Glutamatergic neuron (in vitro differentiated cells): ENCODE measurements at regions not wholly inside any gene's neighbourhood (a gene's known extent, or its start where the extent isn't known, plus 50 kb on each side); places are given as distances from the start of the nearest gene placed in this dataset.

Experiments
- DNase-seq: peaks from one replicate; pipeline ENCODE4 v3.0.0; 2022
- H3K27ac Mint-ChIP-seq: one replicate; pipeline ENCODE4 v1.8.0; 2020; ENCODE audit warnings: mild to moderate bottlenecking, mixed read lengths, inconsistent platforms; ENCODE audit not compliant: unreplicated experiment
- H3K27me3 Mint-ChIP-seq: one replicate; pipeline ENCODE4 v1.8.0; 2020; ENCODE audit warnings: mild to moderate bottlenecking, moderate library complexity, mixed read lengths, inconsistent platforms; ENCODE audit not compliant: unreplicated experiment
- H3K36me3 Mint-ChIP-seq: one replicate; pipeline ENCODE4 v1.8.0; 2020; ENCODE audit warnings: mild to moderate bottlenecking, mixed read lengths, inconsistent platforms; ENCODE audit not compliant: unreplicated experiment
- H3K4me1 Mint-ChIP-seq: one replicate; pipeline ENCODE4 v1.8.0; 2020; ENCODE audit warnings: mild to moderate bottlenecking, low read depth, mixed read lengths, inconsistent platforms; ENCODE audit not compliant: unreplicated experiment
- H3K4me3 Mint-ChIP-seq: one replicate; pipeline ENCODE4 v1.8.0; 2020; ENCODE audit warnings: mild to moderate bottlenecking, mixed read lengths, inconsistent platforms; ENCODE audit not compliant: unreplicated experiment
- H3K9me3 Mint-ChIP-seq: one replicate; pipeline ENCODE4 v1.8.0; 2020; ENCODE audit warnings: mild to moderate bottlenecking, moderate library complexity, mixed read lengths, inconsistent platforms; ENCODE audit not compliant: unreplicated experiment
- TF ChIP-seq, protein P1 (sequence below): fragments of 200-600 bp; sonication (generic); IDR thresholded peaks from one replicate; pipeline ENCODE4 v1.5.0; 2021; ENCODE audit not compliant: partially characterized antibody, unreplicated experiment

DNA sequence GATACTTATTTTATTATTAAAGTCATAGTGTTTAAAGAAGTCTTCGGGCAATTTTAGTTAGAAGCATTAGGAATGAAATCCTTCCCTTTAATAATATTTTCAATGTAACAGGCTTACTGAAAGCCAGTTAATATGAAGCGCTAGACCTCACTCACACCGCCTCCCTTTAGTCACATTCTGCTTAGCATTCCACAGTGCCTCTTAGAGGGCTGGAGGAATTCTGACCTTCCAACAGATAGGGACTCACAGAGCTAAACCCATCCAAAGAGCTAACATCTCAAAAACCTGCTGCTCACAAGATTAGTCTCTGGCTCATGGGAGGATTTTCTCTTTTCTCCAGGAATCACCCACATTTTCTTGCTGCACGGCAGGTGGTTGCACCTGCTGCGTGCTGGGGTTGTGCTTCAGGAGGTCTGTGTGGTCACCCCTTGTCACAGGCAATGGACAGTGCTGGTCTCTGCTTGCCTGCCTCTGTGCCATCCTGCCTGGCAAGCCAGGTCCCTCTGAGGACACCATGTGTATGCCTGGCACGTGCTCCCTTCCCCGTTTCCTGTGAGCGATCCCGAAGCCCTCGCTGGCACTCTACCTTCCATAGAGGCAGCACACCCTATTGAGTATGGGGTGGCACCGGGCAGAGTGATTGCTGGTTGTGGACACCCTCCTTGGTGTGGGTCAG, 91.8 kb downstream of the KLF6 start:
- DNase-seq = no peak
- peaks cover 1% of the 10 kb centered on the region for H3K27me3 Mint-ChIP-seq
- no peaks in the 10 kb centered on the region for H3K36me3 Mint-ChIP-seq
- TF ChIP-seq, protein P1, sequence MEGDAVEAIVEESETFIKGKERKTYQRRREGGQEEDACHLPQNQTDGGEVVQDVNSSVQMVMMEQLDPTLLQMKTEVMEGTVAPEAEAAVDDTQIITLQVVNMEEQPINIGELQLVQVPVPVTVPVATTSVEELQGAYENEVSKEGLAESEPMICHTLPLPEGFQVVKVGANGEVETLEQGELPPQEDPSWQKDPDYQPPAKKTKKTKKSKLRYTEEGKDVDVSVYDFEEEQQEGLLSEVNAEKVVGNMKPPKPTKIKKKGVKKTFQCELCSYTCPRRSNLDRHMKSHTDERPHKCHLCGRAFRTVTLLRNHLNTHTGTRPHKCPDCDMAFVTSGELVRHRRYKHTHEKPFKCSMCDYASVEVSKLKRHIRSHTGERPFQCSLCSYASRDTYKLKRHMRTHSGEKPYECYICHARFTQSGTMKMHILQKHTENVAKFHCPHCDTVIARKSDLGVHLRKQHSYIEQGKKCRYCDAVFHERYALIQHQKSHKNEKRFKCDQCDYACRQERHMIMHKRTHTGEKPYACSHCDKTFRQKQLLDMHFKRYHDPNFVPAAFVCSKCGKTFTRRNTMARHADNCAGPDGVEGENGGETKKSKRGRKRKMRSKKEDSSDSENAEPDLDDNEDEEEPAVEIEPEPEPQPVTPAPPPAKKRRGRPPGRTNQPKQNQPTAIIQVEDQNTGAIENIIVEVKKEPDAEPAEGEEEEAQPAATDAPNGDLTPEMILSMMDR = no peak
- no peak overlapping the region for H3K27ac Mint-ChIP-seq
- no peak overlapping the region for H3K4me3 Mint-ChIP-seq
- H3K9me3 Mint-ChIP-seq = no peaks in the 10 kb centered on the region
- H3K4me1 Mint-ChIP-seq = no peaks in the 10 kb centered on the region

DNA sequence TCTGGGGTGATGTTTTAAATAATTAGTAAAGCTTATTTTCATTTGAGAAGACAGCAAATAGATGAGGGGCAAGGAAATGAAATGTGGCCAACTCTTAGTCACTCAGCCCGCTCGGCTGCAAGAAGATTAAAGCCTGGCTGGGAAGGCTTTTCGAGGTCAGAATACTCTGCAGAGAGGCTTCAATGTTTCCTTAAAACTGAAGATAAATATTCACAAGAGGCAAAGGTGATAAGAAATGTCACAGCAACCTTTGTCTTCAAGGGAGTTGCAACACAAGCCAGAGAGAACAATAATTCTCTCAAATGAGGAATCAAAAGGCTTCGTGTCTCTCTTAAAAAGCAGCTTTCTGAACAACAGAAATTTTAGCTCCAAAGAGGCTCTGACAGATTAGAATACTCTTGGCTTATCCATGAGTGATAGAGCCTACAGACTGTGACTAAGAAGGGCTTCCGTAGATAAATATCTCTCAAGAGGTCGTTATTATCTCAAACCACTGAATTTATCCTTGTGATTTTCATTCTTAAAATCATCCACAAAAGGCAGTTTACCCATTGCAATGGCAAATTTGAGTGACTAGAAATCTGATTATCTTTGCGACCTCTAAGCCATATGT, 92.5 kb downstream of the KLF6 start:
- Mint-ChIP-seq H3K27ac (no peak overlapping the region), H3K9me3 (no peaks in the 10 kb centered on the region), H3K27me3 (peaks cover 1% of the 10 kb centered on the region), H3K4me3 (no peak overlapping the region), H3K36me3 (no peaks in the 10 kb centered on the region), H3K4me1 (no peaks in the 10 kb centered on the region)
- TF ChIP-seq, protein P1 = no peak
- DNase-seq = no peak

DNA sequence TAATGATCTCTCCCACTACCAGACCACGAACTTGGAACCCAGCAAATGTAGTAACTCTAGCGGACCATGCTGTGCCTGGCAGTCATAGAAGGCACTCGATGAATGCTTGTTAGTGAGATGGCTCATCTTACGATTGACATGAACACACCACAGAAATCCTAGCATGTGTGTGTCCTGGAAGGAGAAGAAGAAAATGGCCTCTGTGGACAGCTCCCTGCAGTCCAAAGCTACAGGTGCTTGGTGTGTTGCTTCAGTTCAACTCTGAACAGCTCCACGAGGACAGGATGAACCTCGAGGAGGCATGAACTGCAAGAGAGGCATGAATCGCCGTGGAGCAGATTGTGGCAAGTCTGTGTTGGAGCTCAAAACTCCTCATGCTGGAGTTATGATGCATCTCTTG, 93.5 kb downstream of the KLF6 start:
- no peaks in the 10 kb centered on the region for H3K4me1 Mint-ChIP-seq
- H3K9me3 Mint-ChIP-seq = no peaks in the 10 kb centered on the region
- no peaks in the 10 kb centered on the region for H3K36me3 Mint-ChIP-seq
- TF ChIP-seq, protein P1 = no peak
- no peak for DNase-seq
- no peaks in the 10 kb centered on the region for H3K27me3 Mint-ChIP-seq
- no peak overlapping the region for H3K27ac Mint-ChIP-seq
- H3K4me3 Mint-ChIP-seq = no peak overlapping the region

DNA sequence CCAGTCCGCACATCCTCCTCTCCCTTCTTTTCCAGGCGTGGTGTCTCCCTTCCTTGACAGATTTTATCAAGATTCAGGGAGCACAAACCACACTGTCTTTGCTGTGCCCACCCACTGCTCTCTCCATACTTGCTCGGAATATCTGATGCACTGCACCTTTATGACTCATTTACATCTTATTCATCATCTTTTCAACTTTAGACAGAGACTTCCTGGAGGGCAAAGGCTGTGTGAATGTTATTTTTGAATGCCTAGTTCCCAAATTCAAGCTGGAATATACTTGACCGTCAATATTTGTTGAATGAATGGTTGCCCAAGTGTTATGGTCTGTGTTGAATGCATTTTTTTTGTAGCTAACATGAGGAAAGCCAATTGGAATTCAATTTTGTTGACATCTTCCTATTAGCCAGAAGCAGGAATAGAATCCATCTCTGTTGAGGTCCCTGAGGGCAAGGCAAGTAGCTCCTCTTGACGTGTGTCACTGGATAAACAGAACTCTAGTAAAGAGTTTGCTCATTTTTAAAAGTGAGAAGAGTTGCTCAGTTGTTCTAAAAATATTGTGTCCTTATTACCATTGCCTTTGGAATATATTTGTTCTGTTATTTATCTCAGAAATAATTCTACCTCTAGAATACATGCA, 95.0 kb downstream of the KLF6 start:
- H3K27ac Mint-ChIP-seq = no peak overlapping the region
- H3K4me3 Mint-ChIP-seq = no peak overlapping the region
- H3K36me3 Mint-ChIP-seq = no peaks in the 10 kb centered on the region
- no peaks in the 10 kb centered on the region for H3K9me3 Mint-ChIP-seq
- no peak for DNase-seq
- H3K27me3 Mint-ChIP-seq = no peaks in the 10 kb centered on the region
- no peaks in the 10 kb centered on the region for H3K4me1 Mint-ChIP-seq
- TF ChIP-seq, protein P1 = no peak

DNA sequence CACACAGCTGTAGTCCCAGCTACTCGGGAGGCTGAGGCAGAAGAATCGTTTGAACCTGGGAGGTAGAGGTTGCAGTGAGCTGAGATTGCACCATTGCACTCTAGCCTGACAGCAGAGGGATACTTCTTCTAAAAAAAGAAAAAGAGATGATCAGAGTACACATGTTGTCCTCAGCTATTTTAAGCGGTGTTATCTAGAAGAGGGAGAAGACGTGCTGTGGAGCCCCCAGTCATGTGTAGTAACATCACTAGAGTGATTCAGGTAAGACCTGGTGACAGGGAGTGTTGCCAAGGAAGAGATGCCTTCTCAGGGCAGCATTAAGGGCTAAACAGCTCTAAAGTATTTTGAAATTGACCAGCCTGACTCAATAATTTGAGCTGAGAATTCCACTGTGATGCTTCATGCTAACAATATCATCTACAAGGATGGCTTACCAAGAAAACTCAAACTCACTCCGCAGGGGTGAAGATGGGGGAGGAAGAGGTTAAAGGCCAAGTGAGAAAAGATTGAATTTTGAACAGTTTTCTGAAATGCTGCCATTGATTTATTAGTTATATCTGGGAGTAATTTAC, 97.4 kb downstream of the KLF6 start:
- H3K4me1 Mint-ChIP-seq = no peaks in the 10 kb centered on the region
- no peak overlapping the region for H3K27ac Mint-ChIP-seq
- H3K27me3 Mint-ChIP-seq = no peaks in the 10 kb centered on the region
- no peaks in the 10 kb centered on the region for H3K9me3 Mint-ChIP-seq
- no peaks in the 10 kb centered on the region for H3K36me3 Mint-ChIP-seq
- DNase-seq = no peak
- TF ChIP-seq, protein P1 = no peak
- no peak overlapping the region for H3K4me3 Mint-ChIP-seq
